HEK293 (cell line): ENCODE measurements at regions not wholly inside any gene's neighbourhood (a gene's known extent, or its start where the extent isn't known, plus 50 kb on each side); places are given as distances from the start of the nearest gene placed in this dataset.
"Not testable (repeated sequence)": the region's sequence is repeated elsewhere in the genome, so short reads cannot be mapped to it uniquely, and the experiment has no call there.

Source experiments
- CTCF ChIP-seq: fragments of 450-650 bp; formaldehyde crosslinking; IDR thresholded peaks from 2 replicates; pipeline ENCODE4 v1.5.1; 2016; ENCODE audit warnings: missing biosample characterization, missing genetic modification characterization
- SCRT1 ChIP-seq: fragments of 450-650 bp; formaldehyde crosslinking; IDR thresholded peaks from 2 replicates; pipeline ENCODE4 v1.5.1; 2016; ENCODE audit warnings: missing biosample characterization, missing genetic modification characterization, borderline replicate concordance
- YY1 ChIP-seq: fragments of 450-650 bp; formaldehyde crosslinking; IDR thresholded peaks from 2 replicates; pipeline ENCODE4 v1.5.1; 2018; ENCODE audit warnings: missing biosample characterization, missing genetic modification characterization
- ZNF146 ChIP-seq: fragments of 450-650 bp; formaldehyde crosslinking; IDR thresholded peaks from 2 replicates; pipeline ENCODE4 v1.5.1; 2016; ENCODE audit warnings: missing biosample characterization, missing genetic modification characterization
- ZNF16 ChIP-seq: fragments of 450-650 bp; formaldehyde crosslinking; IDR thresholded peaks from 2 replicates; pipeline ENCODE4 v1.5.1; 2016; ENCODE audit warnings: low read depth, missing biosample characterization, missing genetic modification characterization
- ZNF274 ChIP-seq, 2 experiments: fragments of 200-500 bp in 1 of 2; fragments of 450-650 bp in 1 of 2; sonication (Bioruptor generic) in 1 of 2; formaldehyde crosslinking in 1 of 2; IDR thresholded peaks; 2 replicates each; pipeline versions ENCODE4 v1.5.1 to v1.6.1; 2014 to 2016; ENCODE audit warnings: borderline replicate concordance in 1 of 2, inconsistent platforms in 1 of 2, low read length in 1 of 2, missing biosample characterization in 1 of 2, missing genetic modification characterization in 1 of 2
- ZNF785 ChIP-seq: fragments of 450-650 bp; formaldehyde crosslinking; IDR thresholded peaks from 2 replicates; pipeline ENCODE4 v1.5.1; 2016; ENCODE audit warnings: missing biosample characterization, missing genetic modification characterization
- ZNF830 ChIP-seq: fragments of 450-650 bp; IDR thresholded peaks from 2 replicates; pipeline ENCODE4 v1.5.0; 2018; ENCODE audit warnings: missing biosample characterization, missing genetic modification characterization, low read depth, mild to moderate bottlenecking, moderate library complexity

DNA sequence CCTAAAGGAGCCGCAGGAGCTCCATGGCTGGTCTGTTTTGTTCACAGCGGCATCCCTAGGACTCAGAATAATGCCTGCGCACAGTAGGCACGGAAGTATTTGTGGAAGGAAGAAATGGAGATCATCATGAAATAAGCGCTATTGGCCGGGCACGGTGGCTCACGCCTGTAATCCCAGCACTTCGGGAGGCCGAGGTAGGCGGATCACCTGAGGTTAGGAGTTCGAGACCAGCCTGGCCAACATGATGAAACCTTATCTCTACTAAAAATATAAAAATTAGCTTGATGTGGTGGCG lies 175.5 kb upstream of the CIBAR2 start:
- not testable (repeated sequence) for TF ChIP-seq ZNF274 (IDR thresholded peaks at IDR 0.05; ENCODE audit: low read length); ZNF274 (tag by site-specific recombination; IDR thresholded peaks at IDR 0.05; ENCODE audit: borderline replicate concordance); CTCF (tag by site-specific recombination); ZNF16 (tag by site-specific recombination); SCRT1 (tag by site-specific recombination); ZNF785; ZNF830; YY1; ZNF146 (tag by site-specific recombination)
